Type B pancreatic cell (in vitro differentiated cells): ENCODE measurements at regions not wholly inside any gene's neighbourhood (a gene's known extent, or its start where the extent isn't known, plus 50 kb on each side); places are given as distances from the start of the nearest gene placed in this dataset.
A peak's percentile ranks its signal among the peaks of the same experiment; 100 is the strongest.

Source experiments
- DNase-seq: peaks from one replicate; pipeline ENCODE4 v3.0.0; 2021; ENCODE audit warnings: mixed read lengths; ENCODE audit not compliant: unreplicated experiment; ENCODE audit errors: extremely low spot score
- H3K27ac Mint-ChIP-seq: 2 replicates; pipeline ENCODE4 v1.8.0; 2021; ENCODE audit warnings: mild to moderate bottlenecking, mixed read lengths
- H3K27me3 Mint-ChIP-seq: 2 replicates; pipeline ENCODE4 v1.8.0; 2021; ENCODE audit warnings: mixed read lengths
- H3K36me3 Mint-ChIP-seq: 2 replicates; pipeline ENCODE4 v1.8.0; 2021; ENCODE audit warnings: mixed read lengths
- H3K4me1 Mint-ChIP-seq: one replicate; pipeline ENCODE4 v1.8.0; 2021; ENCODE audit warnings: mixed read lengths; ENCODE audit not compliant: unreplicated experiment
- H3K4me3 Mint-ChIP-seq: 2 replicates; pipeline ENCODE4 v1.8.0; 2021; ENCODE audit warnings: mild to moderate bottlenecking, mixed read lengths
- H3K9me3 Mint-ChIP-seq: 2 replicates; pipeline ENCODE4 v1.8.0; 2021; ENCODE audit warnings: mixed read lengths
- CTCF ChIP-seq: fragments of 200-600 bp; sonication (generic); conservative IDR thresholded peaks from 2 replicates; pipeline ENCODE4 v1.5.0; 2021; ENCODE audit warnings: antibody characterized with exemption, mild to moderate bottlenecking

GRCh38 chr1:30412241-30413110 lies 310.9 kb downstream of the MATN1 start:
- TF ChIP-seq CTCF, result no peak
- Mint-ChIP-seq H3K9me3 (no peaks in the 10 kb centered on the region), H3K27ac (no peak overlapping the region), H3K4me1 (peaks cover 10% of the 10 kb centered on the region), H3K36me3 (no peaks in the 10 kb centered on the region), H3K27me3 (peaks cover 22% of the 10 kb centered on the region), H3K4me3 (no peak overlapping the region)
- DNase-seq, result peak; percentile 66

- Mint-ChIP-seq H3K4me1 (peaks cover 20% of the 10 kb centered on the region), H3K36me3 (no peaks in the 10 kb centered on the region), H3K4me3 (no peak overlapping the region), H3K27me3 (peaks cover 35% of the 10 kb centered on the region), H3K9me3 (no peaks in the 10 kb centered on the region), H3K27ac (no peak overlapping the region)
- DNase-seq, result peak; percentile 34
- no peak for TF ChIP-seq CTCF
These were observed 312.2 kb downstream of the MATN1 start for GRCh38 chr1:30411206-30411605.

- Mint-ChIP-seq H3K9me3 (no peaks in the 10 kb centered on the region), H3K27me3 (peaks cover 38% of the 10 kb centered on the region), H3K4me1 (peaks cover 20% of the 10 kb centered on the region), H3K27ac (no peak overlapping the region), H3K36me3 (no peaks in the 10 kb centered on the region), H3K4me3 (no peak overlapping the region)
- DNase-seq, result peak; percentile 50
- TF ChIP-seq CTCF, result no peak
These were observed 313.1 kb downstream of the MATN1 start for GRCh38 chr1:30410153-30410851.

- TF ChIP-seq CTCF, result no peak
- Mint-ChIP-seq H3K27me3 (peaks cover 41% of the 10 kb centered on the region), H3K9me3 (no peaks in the 10 kb centered on the region), H3K4me1 (peaks cover 20% of the 10 kb centered on the region), H3K4me3 (no peak overlapping the region), H3K36me3 (no peaks in the 10 kb centered on the region), H3K27ac (no peak overlapping the region)
- peak; percentile 37 for DNase-seq
These were observed 313.8 kb downstream of the MATN1 start for GRCh38 chr1:30409476-30410152.

- no peak for TF ChIP-seq CTCF
- no peaks in the 10 kb centered on the region for H3K9me3 Mint-ChIP-seq
- H3K4me1 Mint-ChIP-seq, result peaks cover 23% of the 10 kb centered on the region
- H3K27ac Mint-ChIP-seq, result no peak overlapping the region
- H3K27me3 Mint-ChIP-seq, result peaks cover 47% of the 10 kb centered on the region
- H3K36me3 Mint-ChIP-seq, result no peaks in the 10 kb centered on the region
- DNase-seq, result peak; percentile 31
- H3K4me3 Mint-ChIP-seq, result no peak overlapping the region
These were observed 315.4 kb downstream of the MATN1 start for GRCh38 chr1:30407865-30408580.
